NCI-H82 treated with DMSO at 0.1 percent for 48 hours (cell line): ENCODE measurements at regions not wholly inside any gene's neighbourhood (a gene's known extent, or its start where the extent isn't known, plus 50 kb on each side); places are given as distances from the start of the nearest gene placed in this dataset.
"Not testable (repeated sequence)": the region's sequence is repeated elsewhere in the genome, so short reads cannot be mapped to it uniquely, and the experiment has no call there.

Source experiments
- DNase-seq: peaks from one replicate; lab custom pipeline; 2025; ENCODE audit not compliant: unreplicated experiment; lab: John Stamatoyannopoulos, UW

DNA sequence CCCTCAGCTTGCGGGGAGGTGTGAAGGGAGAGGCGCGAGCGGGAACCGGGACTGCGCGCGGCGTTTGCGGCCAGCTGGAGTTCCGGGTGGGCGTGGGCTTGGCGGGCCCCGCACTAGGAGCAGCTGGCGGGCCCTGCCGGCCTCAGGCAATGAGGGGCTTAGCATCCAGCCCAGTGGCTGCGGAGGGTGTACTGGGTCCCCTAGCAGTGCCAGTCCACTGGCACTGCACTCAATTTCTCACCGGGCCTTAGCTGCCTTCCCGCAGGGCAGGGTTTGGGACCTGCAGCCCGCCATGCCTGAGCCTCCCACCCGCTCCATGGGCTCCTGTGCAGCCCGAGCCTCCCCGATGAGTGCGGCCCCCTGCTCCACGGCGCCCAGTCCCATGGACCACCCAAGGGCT, 163.5 kb upstream of the PTCH1 start:
- not testable (repeated sequence) for DNase-seq

DNA sequence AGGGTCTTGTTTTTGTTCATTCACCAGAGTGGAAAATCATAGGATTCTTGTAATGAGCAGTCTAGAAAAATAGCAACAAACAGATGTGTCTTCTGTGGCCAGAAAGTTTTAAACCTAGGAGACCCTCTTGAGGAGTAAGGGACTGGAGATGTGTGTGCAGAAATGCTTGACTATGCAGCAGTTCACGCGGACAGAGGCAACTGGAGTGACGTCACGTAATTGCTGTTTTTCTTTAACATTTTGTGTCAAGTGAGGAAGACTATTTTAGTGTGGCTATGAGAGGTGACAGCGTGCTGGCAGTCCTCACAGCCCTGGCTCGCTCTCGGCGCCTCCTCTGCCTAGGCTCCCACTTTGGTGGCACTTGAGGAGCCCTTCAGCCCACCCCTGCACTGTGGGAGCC, 163.1 kb upstream of the PTCH1 start:
- DNase-seq, result no peak

- DNase-seq, result no peak
These were observed 162.0 kb upstream of the PTCH1 start for GRCh38 chr9:95678759-95679158.

- DNase-seq, result no peak
These were observed 153.4 kb upstream of the PTCH1 start for GRCh38 chr9:95670122-95670521.

GRCh38 chr9:95669253-95669652, 152.5 kb upstream of the PTCH1 start:
- no peak for DNase-seq

DNA sequence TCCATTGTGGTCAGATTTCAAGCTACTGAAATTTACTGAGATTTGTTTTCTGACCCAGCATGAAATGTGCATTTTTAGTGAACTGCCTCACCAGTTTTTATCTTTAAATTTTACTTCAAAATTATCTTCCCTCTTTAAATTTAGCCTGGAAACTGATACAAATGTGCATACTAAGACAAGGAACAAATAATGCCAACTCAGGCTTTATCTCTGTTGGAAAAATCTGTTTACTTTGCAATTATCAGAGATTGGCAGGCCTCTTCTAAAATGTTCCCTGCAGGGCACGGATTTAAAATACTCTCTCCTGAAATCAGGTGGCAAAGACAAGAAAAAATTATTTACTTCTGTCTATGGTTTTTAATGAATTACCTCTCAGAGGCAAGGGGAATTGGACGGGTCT, 151.0 kb upstream of the PTCH1 start:
- no peak for DNase-seq

GRCh38 chr9:95666785-95667155, 150.0 kb upstream of the PTCH1 start:
- DNase-seq, result no peak

- no peak for DNase-seq
These were observed 149.5 kb upstream of the PTCH1 start for GRCh38 chr9:95666096-95666784.

DNA sequence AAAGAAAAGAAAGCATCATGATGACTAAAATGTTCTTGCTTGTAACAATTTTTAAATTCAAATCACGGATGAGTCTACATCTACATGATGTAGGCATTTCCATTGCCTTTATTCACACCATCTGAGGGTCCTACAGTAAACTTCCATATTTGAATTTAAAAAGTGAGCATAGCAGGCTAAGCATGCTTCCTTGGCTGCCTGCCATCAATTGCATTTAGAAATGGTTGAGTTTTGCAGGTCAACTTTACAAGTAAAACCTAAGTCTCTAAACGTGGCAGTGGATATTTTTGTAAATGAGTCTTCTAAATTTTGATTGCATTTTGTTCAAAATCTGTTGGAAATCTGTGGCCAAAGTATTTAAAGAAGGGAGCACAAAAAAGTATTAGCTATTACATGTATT, 136.5 kb upstream of the PTCH1 start:
- no peak for DNase-seq

GRCh38 chr9:95650720-95651119, 133.9 kb upstream of the PTCH1 start:
- DNase-seq, result no peak

- DNase-seq, result no peak
These were observed 133.0 kb upstream of the PTCH1 start for GRCh38 chr9:95649801-95650213.

GRCh38 chr9:95648225-95648624, 131.5 kb upstream of the PTCH1 start:
- DNase-seq, result no peak

DNA sequence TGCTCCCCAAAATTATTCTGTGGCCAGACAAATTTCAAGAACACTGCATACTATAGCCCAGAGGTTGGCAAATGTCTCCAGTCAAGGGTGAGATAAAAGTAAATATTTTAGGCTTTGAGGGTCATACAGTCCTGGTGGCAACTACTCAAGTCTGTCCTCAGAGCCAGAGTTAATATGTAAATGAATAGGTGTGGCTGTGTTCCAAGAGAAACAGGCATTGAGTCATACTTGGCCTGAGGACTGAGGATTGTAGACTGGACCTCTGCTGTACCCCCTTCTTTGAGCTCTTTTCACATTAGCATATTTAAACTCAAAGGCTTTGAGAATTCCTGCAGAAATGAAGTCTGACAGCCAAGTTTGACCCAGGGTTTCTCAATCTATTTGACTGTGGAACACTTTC, 129.2 kb upstream of the PTCH1 start:
- no peak for DNase-seq

DNA sequence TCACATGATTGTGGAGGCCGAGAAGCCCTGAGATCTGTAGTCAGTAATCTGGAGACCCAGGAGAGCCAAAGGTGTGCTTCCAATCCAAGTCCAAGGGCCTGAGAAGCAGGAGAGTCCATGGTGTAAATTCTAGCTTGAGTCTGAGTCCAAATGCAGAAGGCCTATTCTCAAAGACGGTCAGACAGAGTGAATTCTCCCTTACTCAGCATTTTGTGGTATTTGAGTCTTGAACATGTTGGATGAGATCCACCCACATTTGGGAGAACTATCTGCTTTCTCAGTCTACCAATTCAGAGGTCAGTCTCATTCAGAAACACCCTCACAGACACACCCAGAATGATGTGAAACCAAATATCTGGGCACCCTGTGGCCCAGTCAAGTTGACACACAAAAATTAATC, 128.8 kb upstream of the PTCH1 start:
- no peak for DNase-seq

- no peak for DNase-seq
These were observed 127.6 kb upstream of the PTCH1 start for GRCh38 chr9:95644377-95644776.

DNA sequence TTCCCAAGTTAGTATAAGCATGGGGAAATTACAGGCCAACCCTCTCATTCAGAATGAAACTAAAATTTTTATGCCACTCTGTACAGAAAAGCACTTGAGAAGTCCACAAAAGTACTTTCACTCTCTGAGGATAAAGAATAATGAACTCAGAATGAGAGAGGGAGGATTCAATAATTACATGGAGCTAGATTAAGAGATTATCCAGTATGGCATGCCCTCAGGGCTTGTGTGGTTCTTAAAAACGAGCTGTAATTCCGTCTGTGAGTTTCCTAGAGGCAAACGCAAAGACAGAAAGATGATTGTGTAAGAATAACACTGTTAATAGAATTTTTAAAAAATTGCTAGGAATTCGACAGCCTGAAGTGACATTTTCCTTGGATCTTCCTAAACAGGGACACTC, 126.8 kb upstream of the PTCH1 start:
- DNase-seq, result no peak

DNA sequence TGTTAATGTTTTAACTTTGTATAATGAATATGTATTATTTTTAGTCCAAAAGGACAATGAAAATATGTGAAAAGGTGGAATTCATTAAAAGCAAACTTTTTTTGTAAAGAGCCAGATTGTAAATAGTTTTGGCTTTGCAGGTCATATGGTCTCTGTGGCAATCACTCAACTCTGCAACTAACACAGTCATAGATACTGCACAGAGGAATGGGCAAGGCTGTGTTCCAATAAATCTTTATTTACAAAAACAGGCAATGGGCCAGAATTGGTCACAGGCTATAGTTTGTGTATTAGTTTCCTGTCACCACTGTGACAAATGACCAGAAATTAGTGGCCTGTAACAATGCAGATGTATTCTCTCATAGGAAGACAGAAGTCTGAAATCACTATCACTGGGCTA, 125.4 kb upstream of the PTCH1 start:
- DNase-seq, result no peak

DNA sequence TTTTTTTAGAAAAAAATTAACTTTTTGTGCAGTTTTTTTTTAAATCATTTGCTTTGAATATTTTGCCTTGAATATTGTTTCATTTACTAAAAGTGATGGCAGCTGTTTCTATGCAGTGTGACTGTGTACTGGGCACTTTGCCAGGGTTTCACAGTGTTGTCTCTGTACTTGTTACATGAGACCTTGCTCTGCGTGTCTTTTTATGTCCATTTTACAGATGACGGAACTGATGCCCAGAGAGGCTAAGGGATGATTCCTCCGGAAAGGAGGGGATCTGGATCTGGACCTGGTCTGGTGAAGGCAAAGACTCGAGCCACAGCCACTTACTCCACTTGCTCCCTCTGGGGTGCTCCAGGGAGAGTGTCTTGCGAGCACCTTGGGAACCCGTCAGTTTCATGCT, 124.8 kb upstream of the PTCH1 start:
- DNase-seq, result no peak

- no peak for DNase-seq
These were observed 123.6 kb upstream of the PTCH1 start for GRCh38 chr9:95640336-95640735.

DNA sequence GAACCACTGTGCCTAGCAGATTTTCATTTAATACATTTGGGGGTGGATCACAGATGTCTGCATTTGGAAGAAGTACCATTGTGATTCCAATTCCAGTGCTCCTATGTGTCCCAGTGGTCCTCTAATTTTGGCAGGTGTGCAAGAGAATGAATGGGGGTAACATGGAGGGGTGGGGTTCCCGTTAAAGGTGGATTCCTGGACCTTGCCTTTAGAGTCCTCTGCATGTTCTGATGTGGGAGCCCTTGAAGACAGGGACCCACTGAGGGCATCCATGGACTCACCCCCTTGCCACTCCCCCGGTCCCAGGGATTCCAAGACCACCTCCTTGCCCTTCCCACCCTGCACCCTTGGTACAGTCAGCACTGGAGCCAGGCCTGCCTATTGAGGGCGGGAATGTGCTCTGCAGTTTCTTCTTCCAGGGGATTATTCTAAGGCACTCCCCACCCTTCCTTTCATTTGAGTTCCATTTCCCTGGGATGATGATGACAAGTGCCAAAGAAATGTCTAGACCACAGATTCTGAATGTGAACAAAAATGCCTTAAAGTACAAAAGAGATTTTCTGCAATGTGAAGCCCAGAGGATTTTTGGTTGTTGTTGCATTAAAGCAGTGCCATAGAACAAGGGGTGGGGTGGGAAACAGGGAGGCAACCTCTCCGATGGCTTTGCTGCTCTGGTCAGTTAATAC, 119.4 kb upstream of the PTCH1 start:
- DNase-seq, result no peak

DNA sequence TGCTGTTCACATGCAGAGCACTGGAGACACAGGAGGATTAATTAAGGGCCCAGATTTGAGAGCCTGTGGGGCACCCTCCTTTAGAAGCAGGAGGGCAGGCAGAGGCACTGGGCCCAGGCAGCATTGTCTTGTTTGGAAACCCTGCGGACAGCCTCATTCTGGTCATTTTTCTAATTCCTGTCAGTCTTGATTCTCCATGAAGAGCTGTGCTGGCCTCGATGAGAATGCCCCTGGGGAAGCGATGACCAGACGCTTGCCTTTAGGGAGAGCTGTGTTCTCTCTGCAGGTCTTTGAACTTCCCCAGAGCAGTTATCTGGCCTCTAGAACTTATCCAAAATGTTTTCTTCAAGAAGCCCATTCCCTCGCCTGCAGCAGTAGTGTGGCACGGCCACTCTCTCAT, 117.8 kb upstream of the PTCH1 start:
- no peak for DNase-seq

GRCh38 chr9:95634114-95634513, 117.3 kb upstream of the PTCH1 start:
- no peak for DNase-seq

DNA sequence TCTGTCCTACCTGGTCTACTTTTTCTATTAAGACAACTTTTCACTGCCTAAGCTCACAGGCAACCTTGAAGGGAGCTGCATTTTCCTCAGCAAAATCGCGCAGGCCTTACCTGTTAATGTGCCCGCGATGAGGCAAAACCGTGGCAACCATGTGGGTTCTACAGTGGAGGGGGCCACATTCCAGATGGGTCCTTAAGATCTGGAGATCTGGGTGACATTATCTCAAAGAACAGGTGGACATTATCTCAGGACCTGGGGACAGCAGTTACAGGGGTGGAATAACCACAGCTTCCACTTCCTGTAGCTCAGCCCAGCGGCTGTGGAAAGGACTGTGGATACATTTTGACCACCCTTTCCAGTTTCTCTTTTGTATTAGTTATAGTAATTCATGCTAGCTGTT, 112.8 kb upstream of the PTCH1 start:
- no peak for DNase-seq
